K562 (cell line): ENCODE measurements at regions not wholly inside any gene's neighbourhood (a gene's known extent, or its start where the extent isn't known, plus 50 kb on each side); places are given as distances from the start of the nearest gene placed in this dataset.

ENCODE experiments used
- ATAC-seq: fragments of 200-7000 bp; cut with Tn5 transposase; 3 replicates; pipeline ENCODE4 v1.9.1; 2020; ENCODE audit warnings: moderate library complexity
- BruUV-seq: library from RNA; stranded (reverse); fragments of 400-500 nt; replicated peaks from 2 replicates; lab custom pipeline; 2021; lab: Mats Ljungman, UMichigan
- CTCF ChIA-PET: fragments of 300-600 bp; formaldehyde crosslinking; extraction: SDS; loops from one replicate; lab custom pipeline; 2021; ENCODE audit warnings: low intra/inter-chr PET ratio; lab: Yijun Ruan, JAX
- POLR2A ChIA-PET: fragments of 300-600, 350-650 bp; sonication (Branson Sonifier 250); formaldehyde crosslinking; extraction: SDS; loops from one replicate; lab custom pipeline; 2021; ENCODE audit warnings: antibody characterized with exemption, inconsistent platforms; lab: Yijun Ruan, JAX
- DNase-seq, 4 experiments: peaks; one replicate each; pipeline versions ENCODE4 v3.0.0 to v3.0.0-alpha.2; 2011 to 2018; ENCODE audit warnings: low spot score in 3 of 4, mixed read lengths in 3 of 4; ENCODE audit errors: extremely low read depth in 1 of 4
- FAIRE-seq: peaks from 2 replicates; lab custom pipeline; 2011; peaks lifted over from hg19 to GRCh38; lab: Jason Lieb, UNC
- H2AFZ ChIP-seq: 2 replicates; pipeline ENCODE4 v1.6.0; 2011; ENCODE audit warnings: low read depth, low read length, control low read depth, inconsistent platforms
- H3K27ac ChIP-seq: fragments of 200-600 bp; 3 replicates; pipeline ENCODE4 v1.8.0; 2011; ENCODE audit warnings: low read depth, mild to moderate bottlenecking, control low read depth, inconsistent platforms, low read length, moderate library complexity, mixed read lengths; ENCODE audit errors: extremely low read depth
- H3K27me3 ChIP-seq, 2 experiments: fragments of 300-600 bp in 1 of 2; 2 replicates in 1 of 2; 3 replicates in 1 of 2; pipeline versions ENCODE4 v1.6.0 to v1.8.0; 2011; ENCODE audit warnings: inconsistent platforms in 2 of 2, low read length in 2 of 2, mild to moderate bottlenecking in 1 of 2, mixed read lengths in 1 of 2, moderate library complexity in 1 of 2; ENCODE audit not compliant: control insufficient read depth in 2 of 2, insufficient read depth in 2 of 2
- H3K36me3 ChIP-seq: fragments of 300-600 bp; 3 replicates; pipeline ENCODE4 v1.8.0; 2011; ENCODE audit warnings: mild to moderate bottlenecking, low read length, inconsistent platforms; ENCODE audit not compliant: control insufficient read depth, insufficient read depth
- H3K4me1 ChIP-seq, 2 experiments: fragments of 200-600 bp in 1 of 2; replicated peaks in 1 of 2; 2 replicates in 1 of 2; 3 replicates in 1 of 2; pipeline versions ENCODE4 v1.5.1 to v1.8.0; 2011; ENCODE audit warnings: inconsistent platforms in 2 of 2, low read length in 2 of 2, mild to moderate bottlenecking in 1 of 2, mixed read lengths in 1 of 2, moderate library complexity in 1 of 2; ENCODE audit not compliant: control insufficient read depth in 2 of 2, insufficient read depth in 2 of 2
- H3K4me2 ChIP-seq: 2 replicates; pipeline ENCODE4 v1.6.1; 2011; ENCODE audit warnings: low read length, control low read depth, inconsistent platforms, mixed read lengths; ENCODE audit not compliant: insufficient read depth
- H3K4me3 ChIP-seq: fragments of 200-600 bp; sonication (generic), shearing (Covaris generic); 2 replicates; pipeline ENCODE4 v1.5.1; 2016; ENCODE audit warnings: control low read depth, inconsistent platforms
- H3K79me2 ChIP-seq: fragments of 200-600 bp; 3 replicates; pipeline ENCODE4 v1.8.0; 2011; ENCODE audit warnings: low read length, inconsistent platforms; ENCODE audit not compliant: control insufficient read depth, insufficient read depth
- H3K9ac ChIP-seq, 2 experiments: 2 replicates each; pipeline versions ENCODE4 v1.6.0 to v1.6.1; 2011; ENCODE audit warnings: low read depth in 2 of 2, low read length in 2 of 2, control low read depth in 1 of 2, inconsistent platforms in 1 of 2, mild to moderate bottlenecking in 1 of 2, mixed read lengths in 1 of 2; ENCODE audit not compliant: insufficient read depth in 1 of 2
- H3K9me1 ChIP-seq: one replicate; pipeline ENCODE4 v1.6.0; 2011; ENCODE audit warnings: inconsistent platforms, mild to moderate bottlenecking, low read length, moderate library complexity; ENCODE audit not compliant: control insufficient read depth, insufficient read depth
- H3K9me3 ChIP-seq: replicated peaks from 2 replicates; pipeline ENCODE4 v1.5.1; 2011; ENCODE audit warnings: low read depth, low read length, inconsistent platforms; ENCODE audit not compliant: control insufficient read depth, insufficient read depth
- H4K20me1 ChIP-seq: replicated peaks from 2 replicates; pipeline ENCODE4 v1.6.1; 2011; ENCODE audit warnings: low read length, inconsistent platforms, mixed read lengths; ENCODE audit not compliant: control insufficient read depth, insufficient read depth
- ATF7 ChIP-seq: fragments of 450-650 bp; IDR thresholded peaks from 2 replicates; pipeline ENCODE4 v1.7.1; 2014; ENCODE audit warnings: mild to moderate bottlenecking, moderate library complexity
- BDP1 ChIP-seq: IDR thresholded peaks from 3 replicates; pipeline ENCODE4 v1.6.1; 2011; ENCODE audit not compliant: insufficient read length, insufficient read depth
- CTBP1 ChIP-seq: fragments of 450-650 bp; IDR thresholded peaks from 2 replicates; pipeline ENCODE4 v1.6.1; 2016; ENCODE audit warnings: borderline replicate concordance
- GABPB2 ChIP-seq: fragments of 250-450 bp; sonication (Bioruptor Pico); conservative IDR thresholded peaks from 2 replicates; pipeline ENCODE4 v1.5.1; 2021; ENCODE audit warnings: mild to moderate bottlenecking
- ILF3 ChIP-seq: fragments of 450-650 bp; IDR thresholded peaks from 2 replicates; pipeline ENCODE4 v1.6.1; 2018; ENCODE audit warnings: antibody characterized with exemption, mild to moderate bottlenecking, moderate library complexity, borderline replicate concordance
- MAFG ChIP-seq: fragments of 450-650 bp; conservative IDR thresholded peaks from 2 replicates; pipeline ENCODE4 v1.6.1; 2016; ENCODE audit warnings: missing genetic modification characterization, missing compliant biosample characterization
- NFRKB ChIP-seq: fragments of 450-650 bp; IDR thresholded peaks from 2 replicates; pipeline ENCODE4 v1.6.1; 2016; ENCODE audit warnings: low read depth
- NR2C2 ChIP-seq, 2 experiments: fragments of 200-800 bp in 1 of 2; sonication (Bioruptor generic) in 1 of 2; sonication (generic) in 1 of 2; formaldehyde crosslinking in 1 of 2; IDR thresholded peaks; 2 replicates each; pipeline versions ENCODE4 v1.6.1 to v1.8.0; 2016 to 2022; ENCODE audit warnings: mild to moderate bottlenecking in 1 of 2, missing compliant biosample characterization in 1 of 2, missing genetic modification characterization in 1 of 2, missing genetic modification reagents in 1 of 2
- NRF1 ChIP-seq, 2 experiments: fragments of 450-650 bp; IDR thresholded peaks in 1 of 2; conservative IDR thresholded peaks in 1 of 2; 2 replicates each; pipeline ENCODE4 v1.6.1; 2014; ENCODE audit warnings: mild to moderate bottlenecking in 2 of 2
- PHB ChIP-seq: fragments of 250-450 bp; sonication (Bioruptor Pico); IDR thresholded peaks from 2 replicates; pipeline ENCODE4 v1.5.0; 2021
- RBM39 ChIP-seq: fragments of 200-400 bp; formaldehyde crosslinking; optimal IDR thresholded peaks from 2 replicates; pipeline ENCODE3; 2018; ENCODE audit warnings: low read depth, low read length
- SMAD2 ChIP-seq: fragments of 150-350 bp; IDR thresholded peaks from 2 replicates; pipeline ENCODE4 v1.6.1; 2014; ENCODE audit warnings: low read depth, mild to moderate bottlenecking, low read length
- TEAD2 ChIP-seq: fragments of 450-650 bp; IDR thresholded peaks from 2 replicates; pipeline ENCODE4 v1.6.1; 2016; ENCODE audit warnings: missing genetic modification characterization, control low read depth, missing compliant biosample characterization
- ZBTB1 ChIP-seq: sonication (generic); formaldehyde crosslinking; IDR thresholded peaks from 2 replicates; pipeline ENCODE4 v1.8.1; 2023; ENCODE audit warnings: missing genetic modification reagents, low read depth, mild to moderate bottlenecking, borderline replicate concordance
- ZNF133 ChIP-seq: fragments of 250-450 bp; sonication (Bioruptor Pico); IDR thresholded peaks from 2 replicates; pipeline ENCODE4 v1.4.0; 2020; ENCODE audit warnings: mild to moderate bottlenecking
- ZNF41 ChIP-seq: fragments of 250-450 bp; sonication (Bioruptor Pico); conservative IDR thresholded peaks from 2 replicates; pipeline ENCODE4 v1.4.0; 2020; ENCODE audit warnings: mild to moderate bottlenecking
- WGBS: fragments of 100-300 bp; shearing (Covaris generic); methylation state at CpG from one replicate; pipeline ENCODE4 v1.1.6; 2016; ENCODE audit warnings: low coverage, mixed read lengths; ENCODE audit not compliant: insufficient coverage; ENCODE audit errors: missing lambda C conversion rate; 5-methylcytosine and 5-hydroxymethylcytosine counted together
- in situ Hi-C: fragments of 300-500 bp; cut with MboI; formaldehyde crosslinking; loops from 4 replicates; pipeline ENCODE4 v1.15.0; 2018; ENCODE audit warnings: inconsistent platforms, mixed read lengths
- intact Hi-C: fragments of 100-400 bp; cut with micrococcal nuclease; formaldehyde crosslinking; loops from 2 replicates; pipeline ENCODE4 v1.14.2; 2022
- TF ChIP-seq, protein P1 (sequence below): fragments of 450-650 bp; IDR thresholded peaks from 2 replicates; pipeline ENCODE4 v1.6.1; 2016; ENCODE audit warnings: mild to moderate bottlenecking
- TF ChIP-seq, protein P2 (sequence below), 2 experiments: fragments of 250-450 bp in 1 of 2; fragments of 450-650 bp in 1 of 2; sonication (Bioruptor Pico) in 1 of 2; IDR thresholded peaks; 2 replicates each; pipeline versions ENCODE4 v1.6.1 to v1.8.0; 2016 to 2021; ENCODE audit warnings: mild to moderate bottlenecking in 2 of 2, moderate library complexity in 2 of 2, missing compliant biosample characterization in 1 of 2, missing genetic modification characterization in 1 of 2

DNA sequence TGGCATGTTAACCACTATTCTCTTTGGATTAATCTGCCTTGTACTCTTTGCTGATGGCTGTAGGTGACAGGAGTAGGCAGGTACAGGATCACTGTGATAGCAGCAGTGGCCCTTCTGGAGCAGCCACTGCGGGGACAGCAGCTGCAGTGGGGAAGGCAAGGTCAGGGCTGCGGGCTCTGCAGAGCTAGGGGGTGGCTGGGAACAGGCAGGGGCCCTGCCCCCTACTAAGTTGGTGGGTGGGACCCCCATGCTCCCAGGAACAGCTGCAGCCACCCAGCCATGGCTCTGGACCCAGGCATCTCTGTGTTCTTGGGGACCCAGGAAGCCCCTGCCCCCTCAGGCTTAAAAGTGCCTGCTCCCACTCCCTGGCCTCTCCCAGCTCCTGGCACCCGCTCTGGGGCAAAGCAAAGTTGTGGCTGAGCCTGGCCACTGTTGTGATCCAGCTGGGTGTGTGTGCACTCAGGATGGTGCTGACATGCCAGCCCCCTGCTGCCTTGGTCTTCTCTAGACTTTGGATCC, 302.4 kb downstream of the PCDH20 start (continued):
- TF ChIP-seq, protein P1, sequence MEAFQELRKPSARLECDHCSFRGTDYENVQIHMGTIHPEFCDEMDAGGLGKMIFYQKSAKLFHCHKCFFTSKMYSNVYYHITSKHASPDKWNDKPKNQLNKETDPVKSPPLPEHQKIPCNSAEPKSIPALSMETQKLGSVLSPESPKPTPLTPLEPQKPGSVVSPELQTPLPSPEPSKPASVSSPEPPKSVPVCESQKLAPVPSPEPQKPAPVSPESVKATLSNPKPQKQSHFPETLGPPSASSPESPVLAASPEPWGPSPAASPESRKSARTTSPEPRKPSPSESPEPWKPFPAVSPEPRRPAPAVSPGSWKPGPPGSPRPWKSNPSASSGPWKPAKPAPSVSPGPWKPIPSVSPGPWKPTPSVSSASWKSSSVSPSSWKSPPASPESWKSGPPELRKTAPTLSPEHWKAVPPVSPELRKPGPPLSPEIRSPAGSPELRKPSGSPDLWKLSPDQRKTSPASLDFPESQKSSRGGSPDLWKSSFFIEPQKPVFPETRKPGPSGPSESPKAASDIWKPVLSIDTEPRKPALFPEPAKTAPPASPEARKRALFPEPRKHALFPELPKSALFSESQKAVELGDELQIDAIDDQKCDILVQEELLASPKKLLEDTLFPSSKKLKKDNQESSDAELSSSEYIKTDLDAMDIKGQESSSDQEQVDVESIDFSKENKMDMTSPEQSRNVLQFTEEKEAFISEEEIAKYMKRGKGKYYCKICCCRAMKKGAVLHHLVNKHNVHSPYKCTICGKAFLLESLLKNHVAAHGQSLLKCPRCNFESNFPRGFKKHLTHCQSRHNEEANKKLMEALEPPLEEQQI, result no peak
- no peak for TF ChIP-seq NR2C2 (CRISPR knock-in tag; IDR thresholded peaks at IDR 0.05)
- no peak for TF ChIP-seq NR2C2 (tag; IDR thresholded peaks at IDR 0.05)
- no peak for TF ChIP-seq TEAD2
- no peak for TF ChIP-seq NRF1 (conservative IDR thresholded peaks at IDR 0.05 in 1 of 2, IDR thresholded peaks at IDR 0.05 in 1 of 2)
- no peak for TF ChIP-seq ZBTB1 (CRISPR knock-in tag)
- TF ChIP-seq MAFG (tag), result no peak
- no peak for TF ChIP-seq NFRKB
- TF ChIP-seq, all 486 proteins: peak for 0

DNA sequence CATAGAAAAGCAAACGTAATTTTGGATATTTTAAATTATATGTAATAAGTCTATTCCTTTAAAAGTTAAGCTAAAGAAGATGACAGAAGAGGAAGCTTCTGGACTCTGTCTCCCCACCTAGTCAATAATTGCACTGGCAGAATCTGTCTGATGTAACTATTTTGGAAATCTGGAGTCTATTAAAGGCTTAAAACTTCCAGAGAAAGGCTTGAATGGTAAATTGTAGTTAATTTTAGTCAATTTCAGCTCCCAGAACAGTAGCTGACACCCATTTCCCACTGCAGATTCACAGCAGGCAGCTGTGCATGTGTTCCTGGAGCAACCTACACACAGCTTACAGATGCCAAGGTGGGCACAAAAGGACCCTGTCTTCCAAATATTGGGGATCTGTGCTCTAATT, 304.1 kb downstream of the PCDH20 start:
- intact Hi-C loops, result no loop called here
- in situ Hi-C loops, result no loop called here
- no peaks in the 10 kb centered on the region for H3K36me3 ChIP-seq
- no peaks in the 10 kb centered on the region for H3K9me3 ChIP-seq
- H4K20me1 ChIP-seq, result no peaks in the 10 kb centered on the region
- ChIA-PET POLR2A (no interaction called here), CTCF (no interaction called here)
- H3K79me2 ChIP-seq, result no peaks in the 10 kb centered on the region
- FAIRE-seq, result no peak
- H2AFZ ChIP-seq, result no peak overlapping the region
- no peak for DNase-seq
- H3K9me1 ChIP-seq, result no peaks in the 10 kb centered on the region
- H3K4me2 ChIP-seq, result no peak overlapping the region
- no peak for ATAC-seq
- 0% methylated on average over 1 of the region's 1 CpG for WGBS
- no peak overlapping the region for H3K9ac ChIP-seq
- no peak overlapping the region for H3K27ac ChIP-seq
- no peak for TF ChIP-seq RBM39
- TF ChIP-seq BDP1, result no peak
- TF ChIP-seq ATF7, result no peak
- TF ChIP-seq GABPB2 (CRISPR knock-in tag), result no peak
- no peak for TF ChIP-seq SMAD2
- TF ChIP-seq, protein P2, sequence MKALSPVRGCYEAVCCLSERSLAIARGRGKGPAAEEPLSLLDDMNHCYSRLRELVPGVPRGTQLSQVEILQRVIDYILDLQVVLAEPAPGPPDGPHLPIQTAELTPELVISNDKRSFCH (CRISPR knock-in tag; IDR thresholded peaks at IDR 0.05), result no peak
- TF ChIP-seq, protein P2 (tag; IDR thresholded peaks at IDR 0.05), result no peak
- TF ChIP-seq ZNF41, result no peak
- TF ChIP-seq ILF3, result no peak
- TF ChIP-seq ZNF133 (CRISPR knock-in tag), result no peak
- no peak for TF ChIP-seq PHB (CRISPR knock-in tag)
- TF ChIP-seq CTBP1, result no peak
- no peak overlapping the region for H3K4me3 ChIP-seq
- no TSS peak for BruUV-seq
- no peaks in the 10 kb centered on the region for H3K27me3 ChIP-seq
- no peaks in the 10 kb centered on the region for H3K4me1 ChIP-seq
